HEK293T (cell line): ENCODE measurements at regions not wholly inside any gene's neighbourhood (a gene's known extent, or its start where the extent isn't known, plus 50 kb on each side); places are given as distances from the start of the nearest gene placed in this dataset.

Source experiments
- CTCF ChIA-PET: fragments of 350-600 bp; formaldehyde crosslinking; extraction: SDS; loops from one replicate; lab custom pipeline; 2021; ENCODE audit warnings: antibody characterized with exemption, inconsistent platforms; lab: Yijun Ruan, JAX
- POLR2A ChIA-PET: fragments of 350-600 bp; formaldehyde crosslinking; extraction: SDS; loops from one replicate; lab custom pipeline; 2020; ENCODE audit warnings: antibody characterized with exemption, inconsistent platforms; lab: Yijun Ruan, JAX
- DNase-seq: peaks from one replicate; pipeline ENCODE4 v3.0.0; 2012; ENCODE audit warnings: mixed read lengths; ENCODE audit errors: extremely low spot score
- ARNT ChIP-seq: fragments of 450-650 bp; IDR thresholded peaks from 2 replicates; pipeline ENCODE4 v1.6.1; 2017; ENCODE audit warnings: mild to moderate bottlenecking
- BHLHE40 ChIP-seq: fragments of 450-650 bp; IDR thresholded peaks from 2 replicates; pipeline ENCODE4 v1.6.1; 2016; ENCODE audit warnings: mild to moderate bottlenecking, moderate library complexity, borderline replicate concordance
- CTBP1 ChIP-seq: fragments of 450-650 bp; IDR thresholded peaks from 2 replicates; pipeline ENCODE4 v1.6.1; 2016; ENCODE audit warnings: borderline replicate concordance
- ELF4 ChIP-seq: fragments of 450-650 bp; IDR thresholded peaks from 2 replicates; pipeline ENCODE4 v1.6.1; 2017; ENCODE audit warnings: antibody characterized with exemption
- FOXA1 ChIP-seq: fragments of 450-650 bp; IDR thresholded peaks from 2 replicates; pipeline ENCODE4 v1.6.1; 2016; ENCODE audit warnings: mild to moderate bottlenecking
- FOXK2 ChIP-seq: fragments of 450-650 bp; IDR thresholded peaks from 2 replicates; pipeline ENCODE4 v1.6.1; 2016; ENCODE audit warnings: mild to moderate bottlenecking
- FOXM1 ChIP-seq: fragments of 450-650 bp; IDR thresholded peaks from 2 replicates; pipeline ENCODE4 v1.6.1; 2017; ENCODE audit warnings: mild to moderate bottlenecking, borderline replicate concordance
- HDGF ChIP-seq: fragments of 450-650 bp; IDR thresholded peaks from 2 replicates; pipeline ENCODE4 v1.6.1; 2017; ENCODE audit warnings: antibody characterized with exemption, borderline replicate concordance
- L3MBTL2 ChIP-seq: fragments of 450-650 bp; conservative IDR thresholded peaks from 2 replicates; pipeline ENCODE4 v1.6.1; 2016; ENCODE audit warnings: mild to moderate bottlenecking
- LEF1 ChIP-seq: fragments of 450-650 bp; IDR thresholded peaks from 2 replicates; pipeline ENCODE4 v1.6.1; 2017; ENCODE audit warnings: mild to moderate bottlenecking, borderline replicate concordance
- NFRKB ChIP-seq: fragments of 450-650 bp; IDR thresholded peaks from 2 replicates; pipeline ENCODE4 v1.6.1; 2016; ENCODE audit warnings: mild to moderate bottlenecking, moderate library complexity
- PKNOX1 ChIP-seq: fragments of 450-650 bp; IDR thresholded peaks from 2 replicates; pipeline ENCODE4 v1.6.1; 2016
- SP1 ChIP-seq: fragments of 450-650 bp; IDR thresholded peaks from 2 replicates; pipeline ENCODE4 v1.6.1; 2017
- SUZ12 ChIP-seq: fragments of 450-650 bp; IDR thresholded peaks from 2 replicates; pipeline ENCODE4 v1.6.1; 2016; ENCODE audit warnings: mild to moderate bottlenecking
- TARDBP ChIP-seq: fragments of 450-650 bp; IDR thresholded peaks from 2 replicates; pipeline ENCODE4 v1.6.1; 2016
- ZNF384 ChIP-seq: fragments of 450-650 bp; IDR thresholded peaks from 2 replicates; pipeline ENCODE4 v1.6.1; 2016

GRCh38 chr2:7945026-7945425 is 736.8 kb upstream of the ID2 start:
- POLR2A ChIA-PET: no interaction called here
- CTCF ChIA-PET: no interaction called here

DNA sequence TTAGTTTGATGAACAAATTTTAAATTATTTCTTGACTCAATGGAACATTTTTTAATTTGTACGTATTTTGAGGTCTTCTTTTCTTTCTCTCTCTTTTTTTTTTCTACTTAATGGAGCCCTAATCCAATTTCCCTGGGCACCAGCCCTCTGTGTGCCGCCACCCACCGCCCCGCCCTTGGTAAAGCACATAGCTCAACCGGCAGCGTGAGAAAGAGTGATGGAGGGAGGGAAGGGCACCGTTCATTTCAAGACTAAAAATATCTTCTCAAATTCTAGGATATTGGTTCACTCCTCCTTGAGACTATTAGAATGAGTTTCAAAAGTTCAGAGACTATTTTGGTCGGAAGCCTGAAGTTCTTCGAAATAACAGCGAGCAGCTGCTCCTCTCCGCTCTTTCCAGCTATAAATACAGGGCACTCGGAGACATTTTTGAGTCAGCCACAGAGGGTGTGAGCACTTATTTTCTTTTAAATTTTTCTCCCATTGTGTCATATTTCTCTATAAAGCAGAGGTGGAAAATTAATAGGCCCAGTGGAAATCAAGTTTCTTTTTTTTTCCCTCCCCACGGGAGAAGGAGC is 731.7 kb upstream of the ID2 start:
- DNase-seq: no peak
- no peak for TF ChIP-seq NFRKB
- no peak for TF ChIP-seq FOXM1
- TF ChIP-seq CTBP1: no peak
- TF ChIP-seq HDGF: no peak
- TF ChIP-seq L3MBTL2: no peak
- TF ChIP-seq FOXA1: no peak
- no peak for TF ChIP-seq SUZ12
- no peak for TF ChIP-seq PKNOX1
- TF ChIP-seq ZNF384: no peak
- no peak for TF ChIP-seq TARDBP
- TF ChIP-seq BHLHE40: no peak
- TF ChIP-seq ARNT: no peak
- TF ChIP-seq LEF1: no peak
- no peak for TF ChIP-seq FOXK2
- no peak for TF ChIP-seq SP1
- no peak for TF ChIP-seq ELF4
- ChIA-PET POLR2A (no interaction called here), CTCF (no interaction called here)

More at GRCh38 chr2:7945026-7945425, 736.8 kb upstream of the ID2 start:
- no peak for TF ChIP-seq ARNT
- no peak for DNase-seq

DNA sequence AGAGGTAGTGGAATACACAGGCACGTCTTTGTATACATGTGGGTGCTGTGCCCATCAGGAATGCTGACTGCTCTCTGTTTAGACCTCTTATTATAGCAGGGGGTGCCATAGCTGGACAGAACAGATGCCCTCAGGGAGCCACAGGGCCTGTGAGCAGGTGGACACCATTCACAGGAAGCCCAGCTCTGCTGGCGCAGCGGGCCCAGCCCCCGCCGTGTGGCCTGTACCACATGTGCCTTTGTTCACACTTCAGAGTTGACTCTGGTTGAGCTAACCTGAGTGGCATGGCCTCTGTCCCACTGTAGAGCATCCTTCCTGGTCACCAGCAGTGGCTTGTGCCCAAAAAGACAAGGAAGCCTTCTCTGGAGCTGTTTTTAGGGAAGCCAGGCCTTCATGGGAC is 730.9 kb upstream of the ID2 start:
- ChIA-PET CTCF (no interaction called here), POLR2A (no interaction called here)
- TF ChIP-seq TARDBP (no peak), ARNT (no peak), FOXA1 (no peak), ELF4 (no peak), HDGF (no peak), ZNF384 (no peak), NFRKB (no peak), CTBP1 (no peak), SUZ12 (no peak), BHLHE40 (no peak), LEF1 (no peak), L3MBTL2 (no peak), SP1 (no peak), FOXK2 (no peak), FOXM1 (no peak), PKNOX1 (no peak)
- DNase-seq: no peak

DNA sequence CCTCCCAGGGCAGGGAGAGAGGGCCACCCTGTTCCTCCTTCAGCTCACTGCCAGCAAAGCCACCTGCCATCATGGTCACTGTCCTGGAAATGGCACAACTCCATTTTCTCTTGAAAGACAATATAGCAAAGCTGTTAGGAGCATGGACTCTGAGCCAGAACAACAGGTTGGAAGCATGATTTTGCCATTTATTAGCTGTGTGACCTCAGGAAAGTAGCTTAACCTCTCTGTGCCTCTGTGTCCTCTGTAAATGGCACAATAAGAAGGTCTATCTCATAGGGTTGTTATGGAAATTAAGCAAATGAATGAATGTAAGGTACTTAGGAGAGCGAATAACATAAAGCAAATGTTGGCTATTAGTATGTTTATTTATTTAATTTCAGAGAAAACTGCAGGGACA is 730.4 kb upstream of the ID2 start:
- TF ChIP-seq ARNT (no peak), HDGF (no peak), PKNOX1 (no peak), ZNF384 (no peak), NFRKB (no peak), BHLHE40 (no peak), CTBP1 (no peak), SP1 (no peak), FOXM1 (no peak)
- no peak for DNase-seq
- POLR2A ChIA-PET: no interaction called here
- CTCF ChIA-PET: no interaction called here

DNA sequence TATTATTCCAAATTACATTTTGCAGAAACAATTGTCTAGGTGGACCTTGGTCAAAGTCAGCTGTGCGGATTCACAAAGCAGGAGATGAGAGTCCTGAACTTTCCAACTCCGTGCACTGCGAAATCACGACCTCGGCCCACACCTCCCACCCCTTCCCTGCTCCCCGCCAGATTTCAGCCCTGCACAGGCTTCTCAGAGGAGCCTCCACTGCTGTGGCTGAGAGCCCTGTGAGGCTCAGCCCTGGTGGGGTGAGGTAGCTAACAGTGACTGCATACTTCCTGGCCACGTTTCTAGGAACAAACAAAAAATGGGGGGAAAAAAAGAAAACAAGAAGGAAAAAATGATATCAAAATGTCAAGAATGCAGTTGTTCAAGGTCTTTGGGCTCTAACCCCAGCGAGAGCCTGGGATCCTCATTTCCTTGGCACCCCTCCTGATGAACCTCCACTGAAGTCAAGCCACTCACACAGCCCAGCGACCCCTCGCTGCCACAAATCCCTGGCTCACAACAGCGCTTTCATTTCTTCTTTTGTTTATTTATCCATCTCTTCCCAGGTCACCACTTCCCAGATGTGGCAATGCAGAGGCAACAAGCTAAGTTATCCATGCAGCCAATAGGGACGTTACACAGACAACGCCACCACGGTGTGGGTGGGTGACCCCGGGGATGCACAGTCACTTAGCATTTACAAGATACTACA is 729.7 kb upstream of the ID2 start:
- CTCF ChIA-PET: no interaction called here
- POLR2A ChIA-PET: no interaction called here
- TF ChIP-seq TARDBP (no peak), SUZ12 (no peak), FOXK2 (no peak), CTBP1 (no peak), ELF4 (no peak), FOXA1 (no peak), NFRKB (no peak), PKNOX1 (no peak), ZNF384 (no peak), BHLHE40 (no peak), LEF1 (no peak)
- DNase-seq: no peak

DNA sequence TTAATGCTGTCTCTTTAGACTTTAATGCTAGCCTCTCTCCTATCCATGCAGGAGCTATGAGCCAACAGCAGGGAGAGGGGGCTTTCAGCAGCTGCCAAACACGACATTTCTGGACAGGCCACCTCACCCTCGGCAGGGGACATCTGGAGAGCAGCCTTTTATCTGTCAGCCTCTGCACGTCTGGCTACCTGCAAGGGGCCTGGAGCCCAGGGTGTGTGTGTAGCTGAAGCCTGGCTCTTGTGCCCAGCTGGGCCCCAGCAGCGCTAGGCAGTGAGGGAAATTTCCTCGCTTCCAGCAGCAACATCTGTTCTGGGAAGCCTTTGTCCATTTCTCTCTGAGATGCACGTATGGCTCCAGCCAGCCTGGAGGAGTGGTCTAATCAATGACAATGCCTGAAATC is 728.7 kb upstream of the ID2 start:
- DNase-seq: no peak
- TF ChIP-seq L3MBTL2: no peak
- TF ChIP-seq PKNOX1: no peak
- TF ChIP-seq FOXK2: no peak
- POLR2A ChIA-PET: no interaction called here
- CTCF ChIA-PET: no interaction called here
